ENCODE measurements at regions not wholly inside any gene's neighbourhood (a gene's known extent, or its start where the extent isn't known, plus 50 kb on each side); places are given as distances from the start of the nearest gene placed in this dataset.

- no peak for TF ChIP-seq SIN3A (IDR thresholded peaks at IDR 0.05; ENCODE audit: borderline replicate concordance, insufficient read depth, low read depth, low read length)
- no peak for TF ChIP-seq POLR2AphosphoS5 (IDR thresholded peaks at IDR 0.05; ENCODE audit: low read depth, low read length)
- no peak for TF ChIP-seq CTCF (IDR thresholded peaks at IDR 0.05)
Measured at GRCh38 chr6:60991427-60992028, 1294.5 kb downstream of the KHDRBS2 start.
